IMR-90 (cell line): ENCODE measurements at regions not wholly inside any gene's neighbourhood (a gene's known extent, or its start where the extent isn't known, plus 50 kb on each side); places are given as distances from the start of the nearest gene placed in this dataset.
"Not testable (repeated sequence)": the region's sequence is repeated elsewhere in the genome, so short reads cannot be mapped to it uniquely, and the experiment has no call there.

Source experiments
- ATAC-seq: fragments of 200-7000 bp; cut with Tn5 transposase; 2 replicates; pipeline ENCODE4 v1.9.1; 2020; ENCODE audit warnings: low read depth, mild to moderate bottlenecking, moderate library complexity
- BruUV-seq: library from RNA; stranded (reverse); fragments of 400-500 nt; replicated peaks from 2 replicates; lab custom pipeline; 2021; lab: Mats Ljungman, UMichigan
- CTCF ChIA-PET: fragments of 300-600 bp; formaldehyde crosslinking; extraction: SDS; loops from one replicate; lab custom pipeline; 2021; ENCODE audit warnings: antibody characterized with exemption; lab: Yijun Ruan, JAX
- POLR2A ChIA-PET: fragments of 300-600 bp; sonication (Branson Sonifier 250); formaldehyde crosslinking; loops from one replicate; lab custom pipeline; 2022; ENCODE audit warnings: antibody characterized with exemption; ENCODE audit not compliant: unreplicated experiment; lab: Charles Lee
- DNase-seq: peaks from one replicate; pipeline ENCODE4 v3.0.0; 2013
- H2AFZ ChIP-seq: replicated peaks from 2 replicates; pipeline ENCODE3; 2013; ENCODE audit warnings: low read length, mild to moderate bottlenecking; ENCODE audit not compliant: poor library complexity
- H2AK5ac ChIP-seq: 2 replicates; pipeline ENCODE4 v1.6.1; 2013; ENCODE audit warnings: low read depth, low read length, inconsistent platforms
- H2AK9ac ChIP-seq: replicated peaks from 2 replicates; pipeline ENCODE3; 2013; ENCODE audit warnings: mild to moderate bottlenecking, low read depth, low read length, moderate library complexity; ENCODE audit not compliant: poor library complexity
- H2BK120ac ChIP-seq: 2 replicates; pipeline ENCODE4 v1.6.1; 2013; ENCODE audit warnings: low read depth, low read length, inconsistent platforms
- H2BK15ac ChIP-seq: 3 replicates; pipeline ENCODE4 v1.6.1; 2013; ENCODE audit warnings: low read depth, low read length, inconsistent platforms
- H2BK20ac ChIP-seq: 2 replicates; pipeline ENCODE4 v1.6.1; 2013; ENCODE audit warnings: low read depth, mild to moderate bottlenecking, inconsistent platforms, low read length, moderate library complexity
- H2BK5ac ChIP-seq: 2 replicates; pipeline ENCODE4 v1.6.1; 2013; ENCODE audit warnings: mild to moderate bottlenecking, low read depth, low read length, inconsistent platforms; ENCODE audit not compliant: poor library complexity, severe bottlenecking
- H3K14ac ChIP-seq: replicated peaks from 2 replicates; pipeline ENCODE4 v1.6.1; 2013; ENCODE audit warnings: low read depth, low read length, inconsistent platforms
- H3K18ac ChIP-seq: 2 replicates; pipeline ENCODE4 v1.6.1; 2013; ENCODE audit warnings: low read depth, low read length, control low read depth
- H3K23ac ChIP-seq: 2 replicates; pipeline ENCODE4 v1.6.1; 2013; ENCODE audit warnings: low read depth, low read length, inconsistent platforms
- H3K27ac ChIP-seq: 2 replicates; pipeline ENCODE4 v1.5.1; 2013; ENCODE audit warnings: mild to moderate bottlenecking, control low read depth, low read length; ENCODE audit not compliant: insufficient read depth
- H3K27me3 ChIP-seq: 2 replicates; pipeline ENCODE4 v1.6.1; 2013; ENCODE audit warnings: low read length; ENCODE audit not compliant: control insufficient read depth, insufficient read depth
- H3K36me3 ChIP-seq: 2 replicates; pipeline ENCODE4 v1.6.1; 2013; ENCODE audit warnings: low read length, mixed read lengths; ENCODE audit not compliant: control insufficient read depth, insufficient read depth
- H3K4ac ChIP-seq: 2 replicates; pipeline ENCODE4 v1.6.1; 2013; ENCODE audit warnings: low read depth, low read length, inconsistent platforms
- H3K4me1 ChIP-seq: 2 replicates; pipeline ENCODE4 v1.6.1; 2013; ENCODE audit warnings: low read length, mixed read lengths; ENCODE audit not compliant: control insufficient read depth, insufficient read depth
- H3K4me2 ChIP-seq: 2 replicates; pipeline ENCODE4 v1.6.1; 2013; ENCODE audit warnings: low read depth, mild to moderate bottlenecking, control low read depth, low read length, moderate library complexity
- H3K4me3 ChIP-seq: 2 replicates; pipeline ENCODE4 v1.5.1; 2013; ENCODE audit warnings: low read depth, mild to moderate bottlenecking, control low read depth, low read length, moderate library complexity; ENCODE audit not compliant: insufficient read depth
- H3K56ac ChIP-seq: 2 replicates; pipeline ENCODE4 v1.6.1; 2013; ENCODE audit warnings: low read length, inconsistent platforms; ENCODE audit not compliant: insufficient read depth; ENCODE audit errors: extremely low read depth
- H3K79me1 ChIP-seq, 2 experiments: 2 replicates each; pipeline ENCODE4 v1.6.1; 2013; ENCODE audit warnings: low read length in 2 of 2, inconsistent platforms in 1 of 2, low read depth in 1 of 2
- H3K9ac ChIP-seq: 2 replicates; pipeline ENCODE4 v1.6.1; 2013; ENCODE audit warnings: low read depth, low read length, control low read depth
- H3K9me1 ChIP-seq: 2 replicates; pipeline ENCODE4 v1.6.1; 2013; ENCODE audit warnings: low read length, inconsistent platforms; ENCODE audit not compliant: insufficient read depth
- H3K9me3 ChIP-seq: 2 replicates; pipeline ENCODE4 v1.6.1; 2013; ENCODE audit warnings: low read length; ENCODE audit not compliant: control insufficient read depth, insufficient read depth
- H4K20me1 ChIP-seq: 2 replicates; pipeline ENCODE4 v1.6.1; 2013; ENCODE audit warnings: low read length, inconsistent platforms; ENCODE audit not compliant: insufficient read depth
- H4K5ac ChIP-seq: 2 replicates; pipeline ENCODE4 v1.6.1; 2013; ENCODE audit warnings: mild to moderate bottlenecking, low read depth, low read length, control low read depth
- H4K8ac ChIP-seq, 2 experiments: 2 replicates each; pipeline ENCODE4 v1.6.1; 2013; ENCODE audit warnings: low read depth in 2 of 2, low read length in 2 of 2, control low read depth in 1 of 2, inconsistent platforms in 1 of 2
- H4K91ac ChIP-seq: 2 replicates; pipeline ENCODE4 v1.6.1; 2013; ENCODE audit warnings: low read depth, low read length, inconsistent platforms; ENCODE audit not compliant: insufficient read depth
- BHLHE40 ChIP-seq: fragments of 150-350 bp; IDR thresholded peaks from 2 replicates; pipeline ENCODE4 v1.6.1; 2016; ENCODE audit warnings: mild to moderate bottlenecking, low read depth, low read length
- CEBPB ChIP-seq: IDR thresholded peaks from 2 replicates; pipeline ENCODE4 v1.6.1; 2012; ENCODE audit warnings: low read depth, low read length, improper control_type of control experiment
- FOS ChIP-seq: fragments of 150-350 bp; IDR thresholded peaks from 2 replicates; pipeline ENCODE4 v1.6.1; 2016; ENCODE audit warnings: low read depth, low read length
- MAFK ChIP-seq: IDR thresholded peaks from 2 replicates; pipeline ENCODE4 v1.6.1; 2012; ENCODE audit warnings: low read depth, low read length, improper control_type of control experiment
- MAZ ChIP-seq: IDR thresholded peaks from 2 replicates; pipeline ENCODE4 v1.6.1; 2012; ENCODE audit warnings: low read depth, mild to moderate bottlenecking, low read length, improper control_type of control experiment, moderate library complexity, borderline replicate concordance
- MXI1 ChIP-seq: IDR thresholded peaks from 2 replicates; pipeline ENCODE4 v1.6.1; 2012; ENCODE audit warnings: low read depth, mild to moderate bottlenecking, low read length, moderate library complexity, borderline replicate concordance
- POLR2A ChIP-seq: IDR thresholded peaks from 2 replicates; pipeline ENCODE4 v1.6.1; 2012; ENCODE audit warnings: mild to moderate bottlenecking, low read depth, low read length
- RAD21 ChIP-seq: IDR thresholded peaks from 2 replicates; pipeline ENCODE4 v1.6.1; 2012; ENCODE audit warnings: low read length, improper control_type of control experiment
- RFX5 ChIP-seq: IDR thresholded peaks from 2 replicates; pipeline ENCODE4 v1.8.0; 2012; ENCODE audit warnings: low read depth, mild to moderate bottlenecking, low read length, moderate library complexity
- USF2 ChIP-seq: fragments of 150-350 bp; IDR thresholded peaks from 2 replicates; pipeline ENCODE4 v1.6.1; 2017; ENCODE audit warnings: mild to moderate bottlenecking, antibody characterized with exemption, low read length, low read depth
- WGBS, 2 experiments: methylation state at CpG; one replicate each; pipeline versions ENCODE4 v1.1.5 to v1.1.7; 2013; ENCODE audit warnings: missing lambda C conversion rate in 2 of 2; ENCODE audit not compliant: insufficient read length in 1 of 2; ENCODE audit errors: extremely low coverage in 2 of 2; 5-methylcytosine and 5-hydroxymethylcytosine counted together
- dilution Hi-C: fragments of 300-500 bp; cut with HindIII; formaldehyde crosslinking; loops from one replicate; pipeline ENCODE4 v1.14.3; 2018; ENCODE audit warnings: low sequenced_read_pairs; ENCODE audit not compliant: unreplicated experiment
- in situ Hi-C: fragments of 300-500 bp; cut with MboI; formaldehyde crosslinking; loops from 3 replicates; pipeline ENCODE4 v1.14.3; 2019; ENCODE audit warnings: low sequenced_read_pairs, inconsistent platforms, mixed read lengths
- intact Hi-C: fragments of 100-400 bp; cut with micrococcal nuclease; formaldehyde crosslinking; loops from 2 replicates; pipeline ENCODE4 v1.10.0; 2022

DNA sequence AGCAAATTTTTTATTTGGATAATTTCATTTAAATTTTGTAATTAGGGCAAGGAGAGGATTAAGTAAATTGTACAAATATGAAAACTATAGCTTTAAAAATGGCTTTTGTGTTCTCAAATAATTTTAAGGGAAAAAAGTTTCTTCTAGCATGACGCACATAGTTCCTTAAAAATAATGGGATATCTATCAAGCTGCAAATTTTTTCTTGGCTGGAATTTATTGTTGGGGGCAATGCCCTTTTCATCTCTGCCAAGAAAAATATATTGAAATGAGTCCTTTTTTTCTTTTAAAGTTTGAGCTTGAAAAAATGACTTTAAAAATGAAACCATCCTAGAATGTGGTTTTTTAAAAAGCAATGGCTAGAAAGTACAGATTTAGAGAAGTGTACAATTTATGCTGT lies 154.4 kb upstream of the UGT8 start:
- Histone ChIP-seq H2AK9ac (no peak overlapping the region), H2AK5ac (no peak overlapping the region), H3K4me1 (no peaks in the 10 kb centered on the region), H2AFZ (no peak overlapping the region), H3K79me1 (no peaks in the 10 kb centered on the region), H2BK5ac (no peak overlapping the region), H3K14ac (no peak overlapping the region), H2BK120ac (no peak overlapping the region), H3K18ac (no peak overlapping the region), H3K4me3 (no peak overlapping the region), H3K4me2 (no peak overlapping the region), H4K91ac (no peak overlapping the region), H3K9me1 (no peaks in the 10 kb centered on the region), H4K5ac (no peak overlapping the region), H3K27ac (no peak overlapping the region), H3K56ac (no peak overlapping the region), H3K27me3 (no peaks in the 10 kb centered on the region), H3K9ac (no peak overlapping the region), H2BK15ac (no peak overlapping the region), H3K36me3 (no peaks in the 10 kb centered on the region), H3K4ac (no peak overlapping the region), H3K23ac (no peak overlapping the region), H2BK20ac (no peak overlapping the region), H3K9me3 (no peaks in the 10 kb centered on the region), H4K8ac (no peak overlapping the region), H4K20me1 (no peaks in the 10 kb centered on the region)
- dilution Hi-C loops: no loop called here
- ChIA-PET CTCF (interaction anchor here (0.6 to 1.2 kb wide), 2 partner anchors 45 to 96 kb away, joined by 3 to 4 read pairs; no protein-coding TSS in a partner anchor), POLR2A (interaction anchor here (0.5 kb wide), 1 partner anchor 13 kb away, joined by 3 read pairs; no protein-coding TSS in a partner anchor)
- intact Hi-C loops: no loop called here
- no peak for DNase-seq
- in situ Hi-C loops: no loop called here
- TF ChIP-seq MXI1 (no peak), RFX5 (no peak), POLR2A (no peak), CEBPB (no peak), RAD21 (no peak), USF2 (no peak), FOS (no peak), MAFK (no peak), BHLHE40 (no peak), MAZ (no peak)
- no TSS peak for BruUV-seq
- no peak for ATAC-seq
- WGBS, 2 experiments: no CpG with 5 or more reads among the region's 1 CpG

DNA sequence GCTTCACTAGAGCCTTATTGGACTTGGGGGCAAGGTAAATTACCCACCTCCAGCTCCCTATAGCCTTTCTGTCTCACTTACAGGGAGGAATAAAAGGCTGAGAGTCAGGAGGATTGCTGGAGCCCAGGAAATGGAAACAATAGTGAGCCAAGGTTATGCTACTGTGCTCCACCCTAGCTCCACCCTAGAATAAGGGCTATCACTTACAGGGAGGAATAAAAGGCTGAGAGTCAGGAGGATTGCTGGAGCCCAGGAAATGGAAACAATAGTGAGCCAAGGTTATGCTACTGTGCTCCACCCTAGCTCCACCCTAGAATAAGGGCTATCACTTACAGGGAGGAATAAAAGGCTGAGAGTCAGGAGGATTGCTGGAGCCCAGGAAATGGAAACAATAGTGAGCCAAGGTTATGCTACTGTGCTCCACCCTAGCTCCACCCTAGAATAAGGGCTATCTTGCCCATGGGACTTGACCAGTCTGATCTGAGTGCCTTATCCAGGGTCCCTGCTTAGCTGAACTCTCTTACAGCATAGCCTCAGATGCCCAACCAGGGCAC lies 150.6 kb upstream of the UGT8 start:
- H3K14ac ChIP-seq, H3K9ac ChIP-seq, POLR2A ChIA-PET, H3K36me3 ChIP-seq, H2BK15ac ChIP-seq, H2AK5ac ChIP-seq, H3K4me1 ChIP-seq, H2AK9ac ChIP-seq, H3K9me1 ChIP-seq, H3K4me3 ChIP-seq, dilution Hi-C loops, H3K4me2 ChIP-seq, BruUV-seq, H3K18ac ChIP-seq, H3K56ac ChIP-seq, H3K9me3 ChIP-seq, ATAC-seq, DNase-seq, H4K20me1 ChIP-seq, H3K23ac ChIP-seq, H3K27me3 ChIP-seq, H3K4ac ChIP-seq, H2BK20ac ChIP-seq, H2AFZ ChIP-seq, H3K27ac ChIP-seq, H2BK120ac ChIP-seq, H4K8ac ChIP-seq, intact Hi-C loops, H3K79me1 ChIP-seq, H4K5ac ChIP-seq, H2BK5ac ChIP-seq, CTCF ChIA-PET, H4K91ac ChIP-seq, in situ Hi-C loops: not testable (repeated sequence)
